GM12878 (cell line): ENCODE measurements at regions not wholly inside any gene's neighbourhood (a gene's known extent, or its start where the extent isn't known, plus 50 kb on each side); places are given as distances from the start of the nearest gene placed in this dataset.

ENCODE experiments used
- ATAC-seq: fragments of 200-7000 bp; cut with Tn5 transposase; 3 replicates; pipeline ENCODE4 v1.9.1; 2020; ENCODE audit warnings: mild to moderate bottlenecking, moderate library complexity
- BruUV-seq: library from RNA; stranded (reverse); fragments of 400-500 nt; replicated peaks from 2 replicates; lab custom pipeline; 2021; lab: Mats Ljungman, UMichigan
- CTCF ChIA-PET: fragments of 300-600 bp; sonication (Branson Sonifier 250); formaldehyde crosslinking; extraction: SDS; loops from one replicate; lab custom pipeline; 2021; ENCODE audit warnings: inconsistent platforms; lab: Yijun Ruan, JAX
- POLR2A ChIA-PET: fragments of 350-600 bp; formaldehyde crosslinking; extraction: SDS; loops from one replicate; lab custom pipeline; 2021; ENCODE audit warnings: inconsistent platforms; lab: Charles Lee
- RAD21 ChIA-PET: fragments of 300-600 bp; sonication (Branson Sonifier 250); formaldehyde crosslinking; loops from one replicate; lab custom pipeline; 2023; ENCODE audit warnings: antibody characterized with exemption; ENCODE audit not compliant: unreplicated experiment; lab: Charles Lee
- SMC1A ChIA-PET: fragments of 300-600 bp; sonication (Branson Sonifier 250); formaldehyde crosslinking; loops from one replicate; lab custom pipeline; 2023; ENCODE audit not compliant: unreplicated experiment, uncharacterized antibody; lab: Charles Lee
- DNase-seq: peaks from one replicate; pipeline ENCODE4 v3.0.0-alpha.2; 2011; ENCODE audit warnings: low read depth, low spot score
- FAIRE-seq: peaks from 3 replicates; lab custom pipeline; 2011; peaks lifted over from hg19 to GRCh38; lab: Jason Lieb, UNC
- H2AFZ ChIP-seq: 2 replicates; pipeline ENCODE4 v1.6.0; 2011; ENCODE audit warnings: low read depth, low read length, control low read depth; ENCODE audit not compliant: control insufficient read depth
- H3K27ac ChIP-seq: 2 replicates; pipeline ENCODE4 v1.5.1; 2011; ENCODE audit warnings: control low read depth; ENCODE audit not compliant: control insufficient read depth, insufficient read depth
- H3K27me3 ChIP-seq, 2 experiments: replicated peaks in 1 of 2; 2 replicates each; pipeline versions ENCODE4 v1.6.0 to v1.6.1; 2011; ENCODE audit warnings: low read length in 1 of 2; ENCODE audit not compliant: control insufficient read depth in 2 of 2, insufficient read depth in 2 of 2
- H3K36me3 ChIP-seq, 2 experiments: 2 replicates each; pipeline ENCODE4 v1.5.1; 2011; ENCODE audit warnings: low read length in 1 of 2; ENCODE audit not compliant: control insufficient read depth in 2 of 2, insufficient read depth in 2 of 2
- H3K4me1 ChIP-seq: 2 replicates; pipeline ENCODE4 v1.6.1; 2011; ENCODE audit warnings: mild to moderate bottlenecking, low read length, moderate library complexity, mixed read lengths; ENCODE audit not compliant: control insufficient read depth, insufficient read depth
- H3K4me2 ChIP-seq: 2 replicates; pipeline ENCODE4 v1.6.0; 2011; ENCODE audit warnings: control low read depth; ENCODE audit not compliant: control insufficient read depth, insufficient read depth
- H3K4me3 ChIP-seq: fragments of 200-600 bp; sonication (generic); 2 replicates; pipeline ENCODE4 v1.5.1; 2016
- H3K79me2 ChIP-seq: 2 replicates; pipeline ENCODE4 v1.6.0; 2011; ENCODE audit warnings: low read length; ENCODE audit not compliant: control insufficient read depth, insufficient read depth
- H3K9ac ChIP-seq: 2 replicates; pipeline ENCODE4 v1.8.0; 2011; ENCODE audit warnings: low read length, control low read depth, mixed read lengths; ENCODE audit not compliant: control insufficient read depth, insufficient read depth
- H3K9me3 ChIP-seq: replicated peaks from 3 replicates; pipeline ENCODE4 v1.5.1; 2011; ENCODE audit warnings: mild to moderate bottlenecking, low read length; ENCODE audit not compliant: control insufficient read depth, insufficient read depth
- H4K20me1 ChIP-seq: 2 replicates; pipeline ENCODE4 v1.6.0; 2011; ENCODE audit not compliant: control insufficient read depth, insufficient read depth
- CREM ChIP-seq: IDR thresholded peaks from 2 replicates; pipeline ENCODE4 v1.6.1; 2014; ENCODE audit warnings: antibody characterized with exemption, low read depth
- ETV6 ChIP-seq, 2 experiments: fragments of 450-650 bp in 1 of 2; IDR thresholded peaks in 1 of 2; conservative IDR thresholded peaks in 1 of 2; 2 replicates each; pipeline ENCODE4 v1.6.1; 2014; ENCODE audit warnings: antibody characterized with exemption in 1 of 2, borderline replicate concordance in 1 of 2, low read depth in 1 of 2, mild to moderate bottlenecking in 1 of 2, moderate library complexity in 1 of 2
- KLF5 ChIP-seq: fragments of 450-650 bp; IDR thresholded peaks from 2 replicates; pipeline ENCODE4 v1.6.1; 2014; ENCODE audit warnings: mild to moderate bottlenecking; ENCODE audit not compliant: partially characterized antibody
- NR2C1 ChIP-seq: fragments of 450-650 bp; IDR thresholded peaks from 2 replicates; pipeline ENCODE4 v1.6.1; 2017; ENCODE audit warnings: antibody characterized with exemption, mild to moderate bottlenecking, moderate library complexity
- POLR2AphosphoS2 ChIP-seq: IDR thresholded peaks from 2 replicates; pipeline ENCODE4 v1.6.1; 2011; ENCODE audit warnings: low read depth, mild to moderate bottlenecking, low read length, improper control_type of control experiment, moderate library complexity
- RB1 ChIP-seq: fragments of 450-650 bp; formaldehyde crosslinking; IDR thresholded peaks from 2 replicates; pipeline ENCODE4 v1.6.1; 2017; ENCODE audit warnings: mild to moderate bottlenecking, borderline replicate concordance
- RELA ChIP-seq: fragments of 450-650 bp; IDR thresholded peaks from 2 replicates; pipeline ENCODE4 v1.8.0; 2014; ENCODE audit warnings: borderline replicate concordance; ENCODE audit not compliant: partially characterized antibody
- SMC3 ChIP-seq: IDR thresholded peaks from 2 replicates; pipeline ENCODE4 v1.6.1; 2011; ENCODE audit warnings: low read length, improper control_type of control experiment, borderline replicate concordance
- TCF7 ChIP-seq: IDR thresholded peaks from 2 replicates; pipeline ENCODE4 v1.6.1; 2014; ENCODE audit warnings: antibody characterized with exemption, borderline replicate concordance
- ZNF622 ChIP-seq: fragments of 450-650 bp; IDR thresholded peaks from 2 replicates; pipeline ENCODE4 v1.6.1; 2017; ENCODE audit warnings: mild to moderate bottlenecking, inconsistent platforms
- WGBS: methylation state at CpG from one replicate; pipeline ENCODE4 v1.1.6; 2016; ENCODE audit warnings: low lambda C conversion rate; ENCODE audit not compliant: insufficient replicate concordance, insufficient coverage; ENCODE audit errors: missing lambda C conversion rate; 5-methylcytosine and 5-hydroxymethylcytosine counted together
- in situ Hi-C: fragments of 300-500 bp; cut with MboI; formaldehyde crosslinking; loops from 9 replicates; pipeline ENCODE4 v1.14.3; 2018; ENCODE audit warnings: mixed read lengths
- intact Hi-C: fragments of 100-400 bp; cut with micrococcal nuclease; formaldehyde crosslinking; loops from one replicate; pipeline ENCODE4 v1.14.2; 2022; ENCODE audit not compliant: unreplicated experiment
- TF ChIP-seq, protein P1 (sequence below): fragments of 450-650 bp; IDR thresholded peaks from 2 replicates; pipeline ENCODE4 v1.6.1; 2017; ENCODE audit warnings: mild to moderate bottlenecking, moderate library complexity
- TF ChIP-seq, protein P2 (sequence below): fragments of 450-650 bp; IDR thresholded peaks from 2 replicates; pipeline ENCODE4 v1.6.1; 2016; ENCODE audit warnings: mild to moderate bottlenecking
- TF ChIP-seq, protein P3 (sequence below): IDR thresholded peaks from 2 replicates; pipeline ENCODE4 v1.6.1; 2012; ENCODE audit warnings: low read depth, low read length, improper control_type of control experiment

DNA sequence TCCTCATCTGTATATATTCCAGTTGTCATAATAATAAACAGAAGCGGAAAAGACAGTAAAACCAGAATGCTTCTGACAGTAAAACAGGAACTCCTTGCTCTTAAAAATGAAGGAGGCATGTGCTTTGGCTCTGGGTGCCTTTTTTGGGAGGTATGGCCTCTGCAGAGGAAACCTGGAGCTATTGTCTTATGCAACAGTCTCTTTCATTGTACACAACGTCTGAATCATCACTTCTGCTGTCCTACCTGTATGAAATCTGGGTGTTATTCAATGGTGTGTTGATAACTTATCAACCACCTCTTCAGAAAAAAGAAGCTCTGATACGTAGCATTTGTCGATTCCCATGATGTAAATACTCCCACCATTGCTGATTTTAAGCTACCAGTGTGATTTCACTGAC, 64.8 kb downstream of the CDCA7 start (continued):
- TF ChIP-seq, protein P1, sequence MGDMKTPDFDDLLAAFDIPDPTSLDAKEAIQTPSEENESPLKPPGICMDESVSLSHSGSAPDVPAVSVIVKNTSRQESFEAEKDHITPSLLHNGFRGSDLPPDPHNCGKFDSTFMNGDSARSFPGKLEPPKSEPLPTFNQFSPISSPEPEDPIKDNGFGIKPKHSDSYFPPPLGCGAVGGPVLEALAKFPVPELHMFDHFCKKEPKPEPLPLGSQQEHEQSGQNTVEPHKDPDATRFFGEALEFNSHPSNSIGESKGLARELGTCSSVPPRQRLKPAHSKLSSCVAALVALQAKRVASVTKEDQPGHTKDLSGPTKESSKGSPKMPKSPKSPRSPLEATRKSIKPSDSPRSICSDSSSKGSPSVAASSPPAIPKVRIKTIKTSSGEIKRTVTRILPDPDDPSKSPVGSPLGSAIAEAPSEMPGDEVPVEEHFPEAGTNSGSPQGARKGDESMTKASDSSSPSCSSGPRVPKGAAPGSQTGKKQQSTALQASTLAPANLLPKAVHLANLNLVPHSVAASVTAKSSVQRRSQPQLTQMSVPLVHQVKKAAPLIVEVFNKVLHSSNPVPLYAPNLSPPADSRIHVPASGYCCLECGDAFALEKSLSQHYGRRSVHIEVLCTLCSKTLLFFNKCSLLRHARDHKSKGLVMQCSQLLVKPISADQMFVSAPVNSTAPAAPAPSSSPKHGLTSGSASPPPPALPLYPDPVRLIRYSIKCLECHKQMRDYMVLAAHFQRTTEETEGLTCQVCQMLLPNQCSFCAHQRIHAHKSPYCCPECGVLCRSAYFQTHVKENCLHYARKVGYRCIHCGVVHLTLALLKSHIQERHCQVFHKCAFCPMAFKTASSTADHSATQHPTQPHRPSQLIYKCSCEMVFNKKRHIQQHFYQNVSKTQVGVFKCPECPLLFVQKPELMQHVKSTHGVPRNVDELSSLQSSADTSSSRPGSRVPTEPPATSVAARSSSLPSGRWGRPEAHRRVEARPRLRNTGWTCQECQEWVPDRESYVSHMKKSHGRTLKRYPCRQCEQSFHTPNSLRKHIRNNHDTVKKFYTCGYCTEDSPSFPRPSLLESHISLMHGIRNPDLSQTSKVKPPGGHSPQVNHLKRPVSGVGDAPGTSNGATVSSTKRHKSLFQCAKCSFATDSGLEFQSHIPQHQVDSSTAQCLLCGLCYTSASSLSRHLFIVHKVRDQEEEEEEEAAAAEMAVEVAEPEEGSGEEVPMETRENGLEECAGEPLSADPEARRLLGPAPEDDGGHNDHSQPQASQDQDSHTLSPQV, result no peak
- no peak for TF ChIP-seq POLR2AphosphoS2
- TF ChIP-seq, protein P2, sequence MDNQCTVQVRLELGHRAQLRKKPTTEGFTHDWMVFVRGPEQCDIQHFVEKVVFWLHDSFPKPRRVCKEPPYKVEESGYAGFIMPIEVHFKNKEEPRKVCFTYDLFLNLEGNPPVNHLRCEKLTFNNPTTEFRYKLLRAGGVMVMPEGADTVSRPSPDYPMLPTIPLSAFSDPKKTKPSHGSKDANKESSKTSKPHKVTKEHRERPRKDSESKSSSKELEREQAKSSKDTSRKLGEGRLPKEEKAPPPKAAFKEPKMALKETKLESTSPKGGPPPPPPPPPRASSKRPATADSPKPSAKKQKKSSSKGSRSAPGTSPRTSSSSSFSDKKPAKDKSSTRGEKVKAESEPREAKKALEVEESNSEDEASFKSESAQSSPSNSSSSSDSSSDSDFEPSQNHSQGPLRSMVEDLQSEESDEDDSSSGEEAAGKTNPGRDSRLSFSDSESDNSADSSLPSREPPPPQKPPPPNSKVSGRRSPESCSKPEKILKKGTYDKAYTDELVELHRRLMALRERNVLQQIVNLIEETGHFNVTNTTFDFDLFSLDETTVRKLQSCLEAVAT, result no peak

DNA sequence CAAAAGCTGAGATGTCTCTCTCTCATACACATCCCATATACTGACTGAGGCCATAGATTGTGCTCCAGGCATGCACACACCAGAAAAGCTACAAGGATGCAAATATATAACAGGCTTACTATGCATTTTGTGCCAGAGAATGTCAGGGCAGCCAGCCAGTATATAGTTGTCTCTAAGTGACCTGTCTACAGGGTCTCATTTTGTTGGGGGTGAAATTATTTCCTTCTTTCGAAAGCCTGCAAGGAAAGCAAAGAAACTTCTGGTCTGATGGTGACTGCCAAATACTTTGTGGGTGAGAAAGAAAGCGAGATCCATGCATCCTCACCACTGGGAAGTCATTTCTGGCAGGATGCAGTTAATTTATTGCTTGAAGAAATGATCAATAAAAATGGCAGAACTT, 70.2 kb downstream of the CDCA7 start:
- H3K9me3 ChIP-seq, result no peaks in the 10 kb centered on the region
- WGBS, result 0% methylated on average over 2 of the region's 2 CpGs
- FAIRE-seq (no peak), DNase-seq (no peak), ATAC-seq (no peak)
- H2AFZ ChIP-seq, result no peak overlapping the region
- H3K4me1 ChIP-seq, result no peaks in the 10 kb centered on the region
- CTCF ChIA-PET, result no interaction called here
- H3K27me3 ChIP-seq, result no peaks in the 10 kb centered on the region; a peak in 3 of 4 replicates
- no peak overlapping the region for H3K4me3 ChIP-seq
- H4K20me1 ChIP-seq, result no peaks in the 10 kb centered on the region
- H3K79me2 ChIP-seq, result no peaks in the 10 kb centered on the region
- no TSS peak for BruUV-seq
- SMC1A ChIA-PET, result no interaction called here
- in situ Hi-C loops, result no loop called here
- POLR2A ChIA-PET, result no interaction called here
- RAD21 ChIA-PET, result no interaction called here
- intact Hi-C loops, result no loop called here
- H3K9ac ChIP-seq, result no peak overlapping the region
- no peak overlapping the region for H3K27ac ChIP-seq
- no peaks in the 10 kb centered on the region for H3K36me3 ChIP-seq
- no peak overlapping the region for H3K4me2 ChIP-seq
- TF ChIP-seq, protein P2, result no peak
- no peak for TF ChIP-seq NR2C1
- no peak for TF ChIP-seq RB1
- TF ChIP-seq, protein P3, sequence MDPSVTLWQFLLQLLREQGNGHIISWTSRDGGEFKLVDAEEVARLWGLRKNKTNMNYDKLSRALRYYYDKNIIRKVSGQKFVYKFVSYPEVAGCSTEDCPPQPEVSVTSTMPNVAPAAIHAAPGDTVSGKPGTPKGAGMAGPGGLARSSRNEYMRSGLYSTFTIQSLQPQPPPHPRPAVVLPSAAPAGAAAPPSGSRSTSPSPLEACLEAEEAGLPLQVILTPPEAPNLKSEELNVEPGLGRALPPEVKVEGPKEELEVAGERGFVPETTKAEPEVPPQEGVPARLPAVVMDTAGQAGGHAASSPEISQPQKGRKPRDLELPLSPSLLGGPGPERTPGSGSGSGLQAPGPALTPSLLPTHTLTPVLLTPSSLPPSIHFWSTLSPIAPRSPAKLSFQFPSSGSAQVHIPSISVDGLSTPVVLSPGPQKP, result no peak
- no peak for TF ChIP-seq SMC3
- no peak for TF ChIP-seq ZNF622
- no peak for TF ChIP-seq CREM
- no peak for TF ChIP-seq TCF7
- no peak for TF ChIP-seq KLF5
- no peak for TF ChIP-seq ETV6 (conservative IDR thresholded peaks at IDR 0.05 in 1 of 2, IDR thresholded peaks at IDR 0.05 in 1 of 2; ENCODE audit: borderline replicate concordance in 1 of 2, low read depth in 1 of 2)
- TF ChIP-seq RELA, result no peak
